Posterior vena cava (tissue), 2 donors: ENCODE measurements at regions not wholly inside any gene's neighbourhood (a gene's known extent, or its start where the extent isn't known, plus 50 kb on each side); places are given as distances from the start of the nearest gene placed in this dataset.

ENCODE experiments used
- DNase-seq: peaks from one replicate; pipeline ENCODE4 v3.0.0-alpha.2; 2020; ENCODE audit warnings: low spot score
- intact Hi-C, 2 donors: fragments of 100-400 bp; cut with DNase I; formaldehyde crosslinking; loops; one replicate each; pipeline versions ENCODE4 v1.14.1 to v1.14.2; 2022 to 2023
- donor health status: DM: yes; HTN: yes; CAD: no.
- donor health status: DM: yes; HTN: yes; CAD: no.

DNA sequence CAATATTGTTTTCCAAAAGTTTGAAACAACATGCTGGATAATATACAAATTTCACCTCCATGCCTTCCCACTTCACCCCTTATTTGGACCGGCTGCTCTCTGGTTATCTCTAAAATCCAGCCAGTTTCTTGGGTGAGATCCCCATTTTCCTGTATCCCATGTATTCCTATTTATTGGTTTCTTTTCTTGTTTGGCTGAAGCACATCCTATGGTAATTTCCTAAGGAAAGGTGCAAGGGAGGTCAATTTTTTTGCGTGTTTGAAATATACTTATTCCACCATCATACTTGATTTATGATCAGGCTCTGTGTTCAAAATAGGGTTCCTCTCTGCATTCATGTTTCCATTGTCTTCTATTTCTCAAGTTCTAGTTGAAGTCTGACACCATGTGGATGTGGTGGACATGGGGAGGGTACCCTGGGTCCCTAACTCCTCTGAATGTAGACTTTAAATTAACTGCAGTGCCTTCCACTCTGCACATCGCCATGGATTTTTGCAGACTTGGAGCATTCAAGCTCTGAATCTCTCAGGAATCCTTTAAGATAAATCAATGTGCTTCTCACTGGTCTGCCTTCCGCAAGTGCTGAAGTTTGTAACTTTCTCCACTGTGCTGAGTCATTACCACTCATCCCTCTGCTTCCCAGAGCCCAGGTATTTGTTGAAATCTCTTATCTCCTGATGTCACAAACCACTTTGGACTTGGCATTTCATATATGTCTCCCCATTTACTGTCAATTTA lies 52.1 kb upstream of the TLE3 start:
- intact Hi-C loops, result loop anchor here in 1 of 2 donors (5.0 kb wide), 1 partner anchor 678 kb away; no protein-coding TSS in a partner anchor

DNA sequence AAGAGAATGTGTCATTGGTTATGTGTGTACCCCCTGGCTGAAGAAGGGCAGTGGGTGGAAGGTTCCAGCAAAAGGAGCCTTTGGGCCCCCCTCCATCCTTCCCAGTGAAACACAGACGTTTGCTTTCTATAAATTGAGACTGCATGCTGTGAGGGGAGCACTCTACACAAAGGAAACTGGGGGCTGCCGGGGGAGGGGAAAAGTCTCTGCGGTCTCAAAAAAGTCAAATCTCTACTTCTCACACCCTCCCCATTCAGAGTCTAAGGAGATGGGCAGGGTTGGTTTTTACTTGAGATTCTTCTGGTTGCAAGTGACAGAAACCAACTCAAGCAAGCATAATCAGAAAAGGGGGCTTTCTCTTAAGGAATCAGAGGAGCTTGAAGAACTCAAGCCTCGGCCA lies 50.1 kb upstream of the TLE3 start:
- intact Hi-C loops, result loop anchor here in 1 of 2 donors (5.0 kb wide), 1 partner anchor 675 kb away; no protein-coding TSS in a partner anchor
- DNase-seq, result no peak

More for the DNA sequence above, 52.1 kb upstream of the TLE3 start:
- DNase-seq, result no peak
